HEK293 (cell line): ENCODE measurements at regions not wholly inside any gene's neighbourhood (a gene's known extent, or its start where the extent isn't known, plus 50 kb on each side); places are given as distances from the start of the nearest gene placed in this dataset.

Source experiments
- CTCF ChIA-PET: fragments of 350-600 bp; formaldehyde crosslinking; extraction: SDS; loops from one replicate; lab custom pipeline; 2021; ENCODE audit warnings: antibody characterized with exemption; lab: Yijun Ruan, JAX
- POLR2A ChIA-PET: fragments of 300-600 bp; formaldehyde crosslinking; extraction: SDS; loops from one replicate; lab custom pipeline; 2020; ENCODE audit warnings: antibody characterized with exemption, inconsistent platforms; lab: Yijun Ruan, JAX
- H3K27ac ChIP-seq: fragments of 200-500 bp; sonication (Bioruptor generic); 2 replicates; pipeline ENCODE4 v1.5.1; 2014; ENCODE audit warnings: low read depth, low read length, control low read depth, inconsistent platforms; ENCODE audit errors: extremely low read depth
- H3K36me3 ChIP-seq, 2 experiments: fragments of 200-500 bp in 1 of 2; sonication (Bioruptor generic) in 1 of 2; 1 replicate in 1 of 2; 2 replicates in 1 of 2; pipeline ENCODE4 v1.5.1; 2014 to 2017; ENCODE audit warnings: inconsistent platforms in 2 of 2, low read length in 2 of 2; ENCODE audit not compliant: control insufficient read depth in 2 of 2, insufficient read depth in 1 of 2
- H3K4me1 ChIP-seq: fragments of 200-500 bp; sonication (Bioruptor generic); 2 replicates; pipeline ENCODE4 v1.5.1; 2014; ENCODE audit warnings: mild to moderate bottlenecking, low read length, inconsistent platforms; ENCODE audit not compliant: control insufficient read depth, insufficient read depth
- H3K4me3 ChIP-seq: 2 replicates; pipeline ENCODE4 v1.5.1; 2011; ENCODE audit warnings: low read depth, mild to moderate bottlenecking, control low read depth, low read length, moderate library complexity
- H3K9me3 ChIP-seq: fragments of 200-500 bp; sonication (Bioruptor generic); 2 replicates; pipeline ENCODE4 v1.5.1; 2014; ENCODE audit warnings: low read depth, low read length, inconsistent platforms; ENCODE audit not compliant: control insufficient read depth, insufficient read depth
- BCL11B ChIP-seq: fragments of 450-650 bp; formaldehyde crosslinking; IDR thresholded peaks from 2 replicates; pipeline ENCODE4 v1.5.1; 2016; ENCODE audit warnings: low read depth, missing biosample characterization, missing genetic modification characterization
- HOXC10 ChIP-seq: sonication (generic); formaldehyde crosslinking; IDR thresholded peaks from 2 replicates; pipeline ENCODE4 v1.8.1; 2023; ENCODE audit warnings: mild to moderate bottlenecking, missing genetic modification reagents
- IKZF3 ChIP-seq: fragments of 450-650 bp; IDR thresholded peaks from 2 replicates; pipeline ENCODE4 v1.5.0; 2018; ENCODE audit warnings: missing biosample characterization, mild to moderate bottlenecking, missing genetic modification characterization, moderate library complexity
- MYNN ChIP-seq: fragments of 450-650 bp; formaldehyde crosslinking; IDR thresholded peaks from 2 replicates; pipeline ENCODE4 v1.5.1; 2016; ENCODE audit warnings: missing biosample characterization, missing genetic modification characterization, borderline replicate concordance
- OSR2 ChIP-seq: fragments of 450-650 bp; formaldehyde crosslinking; IDR thresholded peaks from 2 replicates; pipeline ENCODE4 v1.5.1; 2016; ENCODE audit warnings: missing biosample characterization, missing genetic modification characterization
- PRDM10 ChIP-seq: fragments of 450-650 bp; formaldehyde crosslinking; IDR thresholded peaks from 2 replicates; pipeline ENCODE4 v1.5.1; 2016; ENCODE audit warnings: missing biosample characterization, missing genetic modification characterization
- ZBTB8A ChIP-seq: fragments of 450-650 bp; formaldehyde crosslinking; IDR thresholded peaks from 2 replicates; pipeline ENCODE4 v1.5.1; 2016; ENCODE audit warnings: missing biosample characterization, missing genetic modification characterization
- ZFP69B ChIP-seq: fragments of 450-650 bp; formaldehyde crosslinking; IDR thresholded peaks from 2 replicates; pipeline ENCODE4 v1.5.1; 2016; ENCODE audit warnings: missing biosample characterization, missing genetic modification characterization
- ZNF132 ChIP-seq: fragments of 450-650 bp; formaldehyde crosslinking; IDR thresholded peaks from 2 replicates; pipeline ENCODE4 v1.5.1; 2017; ENCODE audit warnings: missing biosample characterization, missing genetic modification characterization, borderline replicate concordance
- ZNF311 ChIP-seq: fragments of 450-650 bp; formaldehyde crosslinking; IDR thresholded peaks from 2 replicates; pipeline ENCODE4 v1.5.1; 2017; ENCODE audit warnings: missing biosample characterization, missing genetic modification characterization, borderline replicate concordance
- ZNF423 ChIP-seq: fragments of 450-650 bp; formaldehyde crosslinking; IDR thresholded peaks from 2 replicates; pipeline ENCODE4 v1.5.1; 2016; ENCODE audit warnings: missing biosample characterization, missing genetic modification characterization
- ZNF48 ChIP-seq: fragments of 450-650 bp; formaldehyde crosslinking; IDR thresholded peaks from 2 replicates; pipeline ENCODE4 v1.5.1; 2016; ENCODE audit warnings: missing biosample characterization, missing genetic modification characterization
- ZNF510 ChIP-seq: fragments of 450-650 bp; formaldehyde crosslinking; IDR thresholded peaks from 2 replicates; pipeline ENCODE4 v1.5.1; 2018; ENCODE audit warnings: mild to moderate bottlenecking, missing genetic modification characterization, missing biosample characterization; ENCODE audit not compliant: insufficient replicate concordance
- ZNF513 ChIP-seq: fragments of 450-650 bp; IDR thresholded peaks from 2 replicates; pipeline ENCODE4 v1.5.1; 2018; ENCODE audit warnings: missing biosample characterization, missing genetic modification characterization
- ZNF701 ChIP-seq: fragments of 450-650 bp; formaldehyde crosslinking; IDR thresholded peaks from 2 replicates; pipeline ENCODE4 v1.5.1; 2016; ENCODE audit warnings: missing biosample characterization, missing genetic modification characterization
- ZNF785 ChIP-seq: fragments of 450-650 bp; formaldehyde crosslinking; IDR thresholded peaks from 2 replicates; pipeline ENCODE4 v1.5.1; 2016; ENCODE audit warnings: missing biosample characterization, missing genetic modification characterization
- TF ChIP-seq, protein P1 (sequence below): fragments of 450-650 bp; formaldehyde crosslinking; IDR thresholded peaks from 2 replicates; pipeline ENCODE4 v1.5.1; 2016; ENCODE audit warnings: missing biosample characterization, missing genetic modification characterization
- TF ChIP-seq, protein P2 (sequence below): IDR thresholded peaks from 2 replicates; pipeline ENCODE4 v1.6.1; 2011; ENCODE audit warnings: mild to moderate bottlenecking, low read depth, low read length, borderline replicate concordance
- TF ChIP-seq, protein P3 (sequence below): fragments of 450-650 bp; IDR thresholded peaks from 2 replicates; pipeline ENCODE4 v1.5.1; 2018; ENCODE audit warnings: missing biosample characterization, mild to moderate bottlenecking, missing genetic modification characterization
- TF ChIP-seq, protein P4 (sequence below): fragments of 450-650 bp; formaldehyde crosslinking; IDR thresholded peaks from 2 replicates; pipeline ENCODE4 v1.5.1; 2016; ENCODE audit warnings: missing biosample characterization, missing genetic modification characterization

- H3K4me3 ChIP-seq = no peak overlapping the region
- TF ChIP-seq MYNN (tag by site-specific recombination) (no peak), ZNF48 (tag by site-specific recombination) (no peak), ZNF701 (tag by site-specific recombination) (no peak), ZNF785 (no peak), ZFP69B (tag by site-specific recombination) (no peak), IKZF3 (tag by site-specific recombination) (no peak), ZNF311 (tag by site-specific recombination) (no peak), ZNF513 (tag by site-specific recombination) (no peak), ZNF510 (no peak), HOXC10 (CRISPR knock-in tag) (no peak), BCL11B (tag by site-specific recombination) (no peak), ZNF132 (tag by site-specific recombination) (no peak), PRDM10 (tag by site-specific recombination) (no peak), OSR2 (no peak), ZNF423 (tag by site-specific recombination) (no peak), ZBTB8A (no peak)
- TF ChIP-seq, protein P1, sequence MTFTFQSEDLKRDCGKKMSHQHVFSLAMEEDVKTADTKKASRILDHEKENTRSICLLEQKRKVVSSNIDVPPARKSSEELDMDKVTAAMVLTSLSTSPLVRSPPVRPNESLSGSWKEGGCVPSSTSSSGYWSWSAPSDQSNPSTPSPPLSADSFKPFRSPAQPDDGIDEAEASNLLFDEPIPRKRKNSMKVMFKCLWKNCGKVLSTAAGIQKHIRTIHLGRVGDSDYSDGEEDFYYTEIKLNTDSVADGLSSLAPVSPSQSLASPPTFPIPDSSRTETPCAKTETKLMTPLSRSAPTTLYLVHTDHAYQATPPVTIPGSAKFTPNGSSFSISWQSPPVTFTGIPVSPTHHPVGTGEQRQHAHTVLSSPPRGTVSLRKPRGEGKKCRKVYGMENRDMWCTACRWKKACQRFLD (tag by site-specific recombination) = no peak
- TF ChIP-seq, protein P2, sequence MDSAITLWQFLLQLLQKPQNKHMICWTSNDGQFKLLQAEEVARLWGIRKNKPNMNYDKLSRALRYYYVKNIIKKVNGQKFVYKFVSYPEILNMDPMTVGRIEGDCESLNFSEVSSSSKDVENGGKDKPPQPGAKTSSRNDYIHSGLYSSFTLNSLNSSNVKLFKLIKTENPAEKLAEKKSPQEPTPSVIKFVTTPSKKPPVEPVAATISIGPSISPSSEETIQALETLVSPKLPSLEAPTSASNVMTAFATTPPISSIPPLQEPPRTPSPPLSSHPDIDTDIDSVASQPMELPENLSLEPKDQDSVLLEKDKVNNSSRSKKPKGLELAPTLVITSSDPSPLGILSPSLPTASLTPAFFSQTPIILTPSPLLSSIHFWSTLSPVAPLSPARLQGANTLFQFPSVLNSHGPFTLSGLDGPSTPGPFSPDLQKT = no peak
- TF ChIP-seq, protein P3, sequence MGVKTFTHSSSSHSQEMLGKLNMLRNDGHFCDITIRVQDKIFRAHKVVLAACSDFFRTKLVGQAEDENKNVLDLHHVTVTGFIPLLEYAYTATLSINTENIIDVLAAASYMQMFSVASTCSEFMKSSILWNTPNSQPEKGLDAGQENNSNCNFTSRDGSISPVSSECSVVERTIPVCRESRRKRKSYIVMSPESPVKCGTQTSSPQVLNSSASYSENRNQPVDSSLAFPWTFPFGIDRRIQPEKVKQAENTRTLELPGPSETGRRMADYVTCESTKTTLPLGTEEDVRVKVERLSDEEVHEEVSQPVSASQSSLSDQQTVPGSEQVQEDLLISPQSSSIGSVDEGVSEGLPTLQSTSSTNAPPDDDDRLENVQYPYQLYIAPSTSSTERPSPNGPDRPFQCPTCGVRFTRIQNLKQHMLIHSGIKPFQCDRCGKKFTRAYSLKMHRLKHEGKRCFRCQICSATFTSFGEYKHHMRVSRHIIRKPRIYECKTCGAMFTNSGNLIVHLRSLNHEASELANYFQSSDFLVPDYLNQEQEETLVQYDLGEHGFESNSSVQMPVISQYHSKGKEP = no peak
- TF ChIP-seq, protein P4, sequence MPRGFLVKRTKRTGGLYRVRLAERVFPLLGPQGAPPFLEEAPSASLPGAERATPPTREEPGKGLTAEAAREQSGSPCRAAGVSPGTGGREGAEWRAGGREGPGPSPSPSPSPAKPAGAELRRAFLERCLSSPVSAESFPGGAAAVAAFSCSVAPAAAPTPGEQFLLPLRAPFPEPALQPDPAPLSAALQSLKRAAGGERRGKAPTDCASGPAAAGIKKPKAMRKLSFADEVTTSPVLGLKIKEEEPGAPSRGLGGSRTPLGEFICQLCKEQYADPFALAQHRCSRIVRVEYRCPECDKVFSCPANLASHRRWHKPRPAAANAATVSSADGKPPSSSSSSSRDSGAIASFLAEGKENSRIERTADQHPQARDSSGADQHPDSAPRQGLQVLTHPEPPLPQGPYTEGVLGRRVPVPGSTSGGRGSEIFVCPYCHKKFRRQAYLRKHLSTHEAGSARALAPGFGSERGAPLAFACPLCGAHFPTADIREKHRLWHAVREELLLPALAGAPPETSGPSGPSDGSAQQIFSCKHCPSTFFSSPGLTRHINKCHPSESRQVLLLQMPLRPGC (tag by site-specific recombination) = no peak
- no peaks in the 10 kb centered on the region for H3K36me3 ChIP-seq
- peaks cover 11% of the 10 kb centered on the region for H3K4me1 ChIP-seq
- ChIA-PET CTCF (interaction anchor here (1.0 to 1.6 kb wide), 3 partner anchors 11 to 153 kb away, joined by 3 to 4 read pairs (median 3); no protein-coding TSS in a partner anchor), POLR2A (no interaction called here)
- H3K9me3 ChIP-seq = no peaks in the 10 kb centered on the region
- H3K27ac ChIP-seq = no peak overlapping the region
These were observed 67.5 kb downstream of the MAP10 start for GRCh38 chr1:232872738-232873137.
